Endothelial cell of umbilical vein (primary cell): ENCODE measurements at regions not wholly inside any gene's neighbourhood (a gene's known extent, or its start where the extent isn't known, plus 50 kb on each side); places are given as distances from the start of the nearest gene placed in this dataset.

Experiments used
- BruUV-seq: library from RNA; stranded (reverse); fragments of 400-500 nt; replicated peaks from 2 replicates; lab custom pipeline; 2021; lab: Mats Ljungman, UMichigan
- CTCF ChIA-PET: fragments of 300-600, 350-600 bp; sonication (Branson Sonifier 250); formaldehyde crosslinking; loops from one replicate; lab custom pipeline; 2021; ENCODE audit warnings: antibody characterized with exemption, inconsistent platforms; lab: Charles Lee
- POLR2A ChIA-PET: fragments of 300-600, 350-600 bp; sonication (Branson Sonifier 250); formaldehyde crosslinking; loops from one replicate; lab custom pipeline; 2021; ENCODE audit warnings: antibody characterized with exemption, inconsistent platforms; lab: Charles Lee
- DNase-seq: peaks from one replicate; pipeline ENCODE4 v3.0.0-alpha.2; 2011; ENCODE audit warnings: low read depth, low spot score
- FAIRE-seq: peaks from 2 replicates; lab custom pipeline; 2011; peaks lifted over from hg19 to GRCh38; lab: Jason Lieb, UNC
- H2AFZ ChIP-seq: 2 replicates; pipeline ENCODE4 v1.6.0; 2012; ENCODE audit warnings: low read depth, low read length, control low read depth, inconsistent platforms
- H3K27ac ChIP-seq: 2 replicates; pipeline ENCODE4 v1.5.1; 2011; ENCODE audit warnings: low read depth, mild to moderate bottlenecking, control low read depth, low read length, moderate library complexity; ENCODE audit not compliant: insufficient read depth
- H3K27me3 ChIP-seq, 2 experiments: 2 replicates each; pipeline versions ENCODE4 v1.6.0 to v1.6.1; 2011; ENCODE audit warnings: low read length in 2 of 2, mixed read lengths in 1 of 2; ENCODE audit not compliant: control insufficient read depth in 2 of 2, insufficient read depth in 2 of 2
- H3K36me3 ChIP-seq, 2 experiments: 2 replicates in 1 of 2; 3 replicates in 1 of 2; pipeline ENCODE4 v1.5.1; 2011; ENCODE audit warnings: low read length in 2 of 2, mild to moderate bottlenecking in 1 of 2, moderate library complexity in 1 of 2; ENCODE audit not compliant: control insufficient read depth in 2 of 2, insufficient read depth in 2 of 2; ENCODE audit errors: extremely low read depth in 1 of 2
- H3K4me1 ChIP-seq: 3 replicates; pipeline ENCODE4 v1.5.1; 2011; ENCODE audit warnings: mild to moderate bottlenecking, low read length; ENCODE audit not compliant: control insufficient read depth, insufficient read depth; ENCODE audit errors: extremely low read depth
- H3K4me2 ChIP-seq: 2 replicates; pipeline ENCODE4 v1.6.1; 2011; ENCODE audit warnings: low read length, control low read depth, mixed read lengths; ENCODE audit not compliant: insufficient read depth
- H3K4me3 ChIP-seq, 3 experiments: fragments of 200-600 bp in 1 of 3; sonication (generic), shearing (Covaris generic) in 1 of 3; replicated peaks in 1 of 3; 2 replicates each; pipeline ENCODE4 v1.5.1; 2011 to 2016; ENCODE audit warnings: control low read depth in 3 of 3, low read length in 3 of 3, mild to moderate bottlenecking in 2 of 3, inconsistent platforms in 1 of 3, low read depth in 1 of 3, moderate library complexity in 1 of 3; ENCODE audit not compliant: insufficient read depth in 1 of 3
- H3K79me2 ChIP-seq: 2 replicates; pipeline ENCODE4 v1.6.0; 2012; ENCODE audit warnings: low read length, inconsistent platforms; ENCODE audit not compliant: control insufficient read depth, insufficient read depth
- H3K9ac ChIP-seq: replicated peaks from 2 replicates; pipeline ENCODE3; 2011; ENCODE audit warnings: low read length, control low read depth; ENCODE audit not compliant: insufficient read depth; ENCODE audit errors: extremely low read depth
- H3K9me1 ChIP-seq: replicated peaks from 3 replicates; pipeline ENCODE4 v1.6.0; 2011; ENCODE audit warnings: mild to moderate bottlenecking, low read length; ENCODE audit not compliant: control insufficient read depth, insufficient read depth; ENCODE audit errors: extremely low read depth
- H3K9me3 ChIP-seq: replicated peaks from 2 replicates; pipeline ENCODE4 v1.5.1; 2012; ENCODE audit warnings: low read length, inconsistent platforms; ENCODE audit not compliant: control insufficient read depth, insufficient read depth
- H4K20me1 ChIP-seq: replicated peaks from 2 replicates; pipeline ENCODE3; 2011; ENCODE audit warnings: mild to moderate bottlenecking, low read length; ENCODE audit not compliant: control insufficient read depth, insufficient read depth; ENCODE audit errors: extremely low read depth
- CTCF ChIP-seq, 2 donors: IDR thresholded peaks; 1 replicate in 1 of 2; 2 replicates in 1 of 2; pipeline ENCODE4 v1.5.1; 2011; ENCODE audit warnings: low read length in 2 of 2, mild to moderate bottlenecking in 2 of 2, moderate library complexity in 2 of 2, control low read depth in 1 of 2, inconsistent platforms in 1 of 2, low read depth in 1 of 2; ENCODE audit not compliant: insufficient read depth in 1 of 2; ENCODE audit errors: extremely low read depth in 1 of 2
- EZH2 ChIP-seq: IDR thresholded peaks from 2 replicates; pipeline ENCODE4 v1.6.1; 2012; ENCODE audit warnings: borderline replicate concordance, low read depth, mild to moderate bottlenecking, moderate library complexity, low read length, inconsistent platforms; ENCODE audit not compliant: severe bottlenecking
- FOS ChIP-seq: IDR thresholded peaks from 2 replicates; pipeline ENCODE4 v1.6.1; 2011; ENCODE audit warnings: mild to moderate bottlenecking, low read length, moderate library complexity, borderline replicate concordance; ENCODE audit not compliant: insufficient read depth
- GATA2 ChIP-seq: IDR thresholded peaks from 2 replicates; pipeline ENCODE4 v1.7.0; 2011; ENCODE audit warnings: low read depth, mild to moderate bottlenecking, moderate library complexity, mixed read lengths, low read length; ENCODE audit not compliant: insufficient read length, insufficient read depth
- JUN ChIP-seq: IDR thresholded peaks from 2 replicates; pipeline ENCODE4 v1.6.1; 2011; ENCODE audit warnings: borderline replicate concordance, low read depth; ENCODE audit not compliant: insufficient read length, insufficient read depth
- MAX ChIP-seq: IDR thresholded peaks from 2 replicates; pipeline ENCODE4 v1.6.1; 2011; ENCODE audit not compliant: insufficient read depth, insufficient read length
- MYC ChIP-seq: IDR thresholded peaks from one replicate; pipeline ENCODE4 v1.6.1; 2011; ENCODE audit warnings: mild to moderate bottlenecking, low read depth, low read length
- POLR2A ChIP-seq: IDR thresholded peaks from 2 replicates; pipeline ENCODE4 v1.6.1; 2012; ENCODE audit warnings: low read depth, mild to moderate bottlenecking, control low read depth, low read length
- POLR2AphosphoS5 ChIP-seq: IDR thresholded peaks from 2 replicates; pipeline ENCODE4 v1.6.1; 2012; ENCODE audit warnings: low read depth, mild to moderate bottlenecking, control low read depth, low read length, moderate library complexity; ENCODE audit not compliant: insufficient read depth
- dilution Hi-C: fragments of 300-500 bp; cut with MboI; formaldehyde crosslinking; loops from one replicate; pipeline ENCODE4 v1.15.0; 2019; ENCODE audit warnings: low sequenced_read_pairs; ENCODE audit not compliant: extremely low pct_ligation_motif_present
- intact Hi-C: fragments of 100-400 bp; cut with micrococcal nuclease; formaldehyde crosslinking; loops from one replicate; pipeline ENCODE4 v1.10.0; 2022

- POLR2A ChIA-PET, result no interaction called here
- no peaks in the 10 kb centered on the region for H4K20me1 ChIP-seq
- no TSS peak for BruUV-seq
- CTCF ChIA-PET, result no interaction called here
- intact Hi-C loops, result no loop called here
- TF ChIP-seq FOS (no peak), POLR2A (no peak), MAX (no peak), EZH2 (no peak), JUN (no peak), GATA2 (no peak), MYC (no peak), CTCF (IDR thresholded peaks at IDR 0.05; ENCODE audit: extremely low read depth in 1 of 2, insufficient read depth in 1 of 2, low read depth in 1 of 2, low read length in 2 of 2) (no peak), POLR2AphosphoS5 (no peak)
- H3K27ac ChIP-seq, result no peak overlapping the region
- no peaks in the 10 kb centered on the region for H3K9me1 ChIP-seq
- H3K4me1 ChIP-seq, result no peaks in the 10 kb centered on the region
- no peaks in the 10 kb centered on the region for H3K36me3 ChIP-seq
- no peaks in the 10 kb centered on the region for H3K27me3 ChIP-seq
- no peaks in the 10 kb centered on the region for H3K79me2 ChIP-seq
- H3K9me3 ChIP-seq, result no peaks in the 10 kb centered on the region
- H2AFZ ChIP-seq, result no peak overlapping the region
- DNase-seq (no peak), FAIRE-seq (no peak)
- H3K4me2 ChIP-seq, result no peak overlapping the region
- dilution Hi-C loops, result no loop called here
- H3K4me3 ChIP-seq, result no peak overlapping the region
- no peak overlapping the region for H3K9ac ChIP-seq
Measured at GRCh38 chr7:98730326-98730725, 113.2 kb downstream of the NPTX2 start.
